GM12801 (cell line): ENCODE measurements at regions not wholly inside any gene's neighbourhood (a gene's known extent, or its start where the extent isn't known, plus 50 kb on each side); places are given as distances from the start of the nearest gene placed in this dataset.

Source experiments
- CTCF ChIP-seq: IDR thresholded peaks from one replicate; pipeline ENCODE4 v1.5.1; 2011; ENCODE audit warnings: control low read depth; ENCODE audit not compliant: insufficient read length; ENCODE audit errors: extremely low read depth

DNA sequence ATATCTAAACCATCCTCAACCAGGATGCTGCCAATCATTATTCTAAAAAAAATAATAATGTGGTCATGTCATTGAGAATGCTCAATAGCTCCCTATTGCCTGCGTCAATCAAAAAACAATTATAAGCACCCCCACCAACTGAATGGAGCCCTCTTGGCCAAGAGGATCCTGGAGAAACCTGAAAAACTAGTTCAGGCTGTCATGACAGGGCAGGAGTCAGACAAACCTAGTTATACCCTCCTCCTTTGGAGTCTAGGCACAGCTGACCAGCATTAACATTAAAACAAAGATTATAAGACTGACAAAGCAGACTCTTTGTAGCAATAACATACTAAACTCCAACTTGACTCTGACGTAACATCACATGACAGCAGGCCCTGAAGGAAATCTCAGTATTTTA, 119.2 kb upstream of the CCL2 start:
- no peak for TF ChIP-seq CTCF

GRCh38 chr17:34140006-34140405, 115.1 kb upstream of the CCL2 start:
- no peak for TF ChIP-seq CTCF

GRCh38 chr17:34141590-34141989, 113.5 kb upstream of the CCL2 start:
- TF ChIP-seq CTCF, result no peak

DNA sequence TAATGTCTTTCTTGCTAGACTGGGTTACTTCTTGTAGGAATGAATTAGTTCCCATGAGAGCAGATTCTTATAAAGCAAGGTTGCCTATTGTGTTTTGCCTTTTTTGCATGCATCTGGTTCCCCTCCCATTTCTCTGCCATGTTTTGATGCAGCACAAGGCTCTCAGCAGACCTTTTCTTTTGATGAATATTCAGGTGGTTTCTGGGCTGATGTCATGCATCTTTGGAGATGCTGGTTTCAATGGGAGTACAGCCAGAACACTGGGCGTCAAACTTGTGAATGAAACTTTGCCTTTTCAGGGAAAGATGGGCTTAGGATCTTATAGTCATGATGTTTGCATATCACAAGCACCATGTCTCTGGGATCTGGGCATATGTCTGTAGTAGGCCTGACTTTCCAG, 111.7 kb upstream of the CCL2 start:
- no peak for TF ChIP-seq CTCF

GRCh38 chr17:34146440-34147043, 108.5 kb upstream of the CCL2 start:
- peak; percentile 32 for TF ChIP-seq CTCF

GRCh38 chr17:34151102-34151501, 104.0 kb upstream of the CCL2 start:
- TF ChIP-seq CTCF, result no peak

DNA sequence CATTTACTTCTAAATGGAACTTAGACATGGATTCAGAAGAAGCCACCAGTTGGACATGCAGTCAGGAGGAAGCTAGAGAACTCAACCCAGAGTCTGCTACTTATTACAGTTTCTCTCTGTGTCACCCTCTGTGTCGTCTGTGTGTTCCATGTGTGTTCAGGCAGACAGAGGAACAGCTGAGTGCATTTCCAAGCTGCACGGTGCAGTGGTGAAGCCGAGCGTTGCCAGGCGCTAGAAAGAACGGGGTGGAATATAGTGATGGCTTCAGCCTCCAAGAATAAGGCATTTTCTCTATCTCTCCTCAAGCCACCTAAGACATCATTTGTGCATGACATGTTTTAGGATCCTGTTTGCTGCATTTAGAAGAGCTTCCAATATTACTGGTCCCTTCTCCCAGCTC, 101.1 kb upstream of the CCL2 start:
- no peak for TF ChIP-seq CTCF
